Activated CD4-positive, alpha-beta T cell treated with anti-CD3 and anti-CD28 coated beads for 36 hours (primary cell): ENCODE measurements at regions not wholly inside any gene's neighbourhood (a gene's known extent, or its start where the extent isn't known, plus 50 kb on each side); places are given as distances from the start of the nearest gene placed in this dataset.
"Not testable (repeated sequence)": the region's sequence is repeated elsewhere in the genome, so short reads cannot be mapped to it uniquely, and the experiment has no call there.

ENCODE experiments used
- ATAC-seq: fragments of 200-7000 bp; cut with Tn5 transposase; one replicate; pipeline ENCODE4 v1.10.0; 2021; ENCODE audit warnings: mild to moderate bottlenecking, moderate library complexity
- CTCF ChIA-PET: fragments of 350-600 bp; sonication (Branson Sonifier 250); formaldehyde crosslinking; loops from one replicate; lab custom pipeline; 2021; ENCODE audit warnings: antibody characterized with exemption; lab: Charles Lee
- POLR2A ChIA-PET: fragments of 350-600 bp; sonication (Branson Sonifier 250); formaldehyde crosslinking; loops from one replicate; lab custom pipeline; 2021; ENCODE audit warnings: antibody characterized with exemption, inconsistent platforms; lab: Charles Lee
- DNase-seq: peaks from one replicate; pipeline ENCODE4 v3.0.0-alpha.2; 2020
- H3K27ac Mint-ChIP-seq: one replicate; pipeline ENCODE4 v1.8.0; 2021; ENCODE audit warnings: mixed read lengths
- H3K27me3 Mint-ChIP-seq: one replicate; pipeline ENCODE4 v1.8.0; 2021; ENCODE audit warnings: mixed read lengths
- H3K36me3 Mint-ChIP-seq: one replicate; pipeline ENCODE4 v1.8.0; 2021; ENCODE audit warnings: low read depth, mixed read lengths
- H3K4me1 Mint-ChIP-seq: one replicate; pipeline ENCODE4 v1.8.0; 2021; ENCODE audit warnings: mixed read lengths
- H3K4me3 Mint-ChIP-seq: one replicate; pipeline ENCODE4 v1.8.0; 2021; ENCODE audit warnings: mild to moderate bottlenecking, moderate library complexity, mixed read lengths
- H3K9me3 Mint-ChIP-seq: one replicate; pipeline ENCODE4 v1.8.0; 2021; ENCODE audit warnings: low read depth, mixed read lengths
- intact Hi-C, 2 experiments: fragments of 100-400 bp; cut with DNase I in 1 of 2; cut with micrococcal nuclease in 1 of 2; formaldehyde crosslinking; loops; one replicate each; pipeline versions ENCODE4 v1.14.2 to v1.15.1; 2022 to 2024; cut with DNase I, micrococcal nuclease

GRCh38 chr10:121132273-121132672 is 281.1 kb downstream of the WDR11 start:
- no peak overlapping the region for H3K27ac Mint-ChIP-seq
- H3K4me3 Mint-ChIP-seq = no peak overlapping the region
- no peak for DNase-seq
- H3K36me3 Mint-ChIP-seq = no peaks in the 10 kb centered on the region
- no peaks in the 10 kb centered on the region for H3K4me1 Mint-ChIP-seq
- no peaks in the 10 kb centered on the region for H3K9me3 Mint-ChIP-seq
- H3K27me3 Mint-ChIP-seq = peaks cover 3% of the 10 kb centered on the region
- CTCF ChIA-PET = interaction anchor here (1.4 kb wide), 1 partner anchor 17 kb away, joined by 3 read pairs; no protein-coding TSS in a partner anchor
- no peak for ATAC-seq
- intact Hi-C loops = no loop called here
- POLR2A ChIA-PET = no interaction called here

GRCh38 chr10:121133901-121134300 is 282.7 kb downstream of the WDR11 start:
- Mint-ChIP-seq H3K9me3 (no peaks in the 10 kb centered on the region), H3K36me3 (no peaks in the 10 kb centered on the region), H3K4me1 (no peaks in the 10 kb centered on the region), H3K27ac (no peak overlapping the region), H3K4me3 (no peak overlapping the region), H3K27me3 (peaks cover 3% of the 10 kb centered on the region)
- ATAC-seq (no peak), DNase-seq (no peak)
- CTCF ChIA-PET = no interaction called here
- intact Hi-C loops = no loop called here
- POLR2A ChIA-PET = no interaction called here

- POLR2A ChIA-PET = no interaction called here
- intact Hi-C loops = no loop called here
- ATAC-seq (no peak), DNase-seq (no peak)
- CTCF ChIA-PET = no interaction called here
- no peak overlapping the region for H3K4me3 Mint-ChIP-seq
- no peak overlapping the region for H3K27ac Mint-ChIP-seq
- no peaks in the 10 kb centered on the region for H3K27me3 Mint-ChIP-seq
- H3K4me1 Mint-ChIP-seq = no peaks in the 10 kb centered on the region
- H3K36me3 Mint-ChIP-seq = no peaks in the 10 kb centered on the region
- no peaks in the 10 kb centered on the region for H3K9me3 Mint-ChIP-seq
Measured at GRCh38 chr10:121134711-121135110, 283.5 kb downstream of the WDR11 start.

GRCh38 chr10:121135512-121135911 is 284.4 kb downstream of the WDR11 start:
- ATAC-seq = no peak
- DNase-seq = no peak
- intact Hi-C loops = no loop called here
- ChIA-PET CTCF (no interaction called here), POLR2A (no interaction called here)
- Mint-ChIP-seq H3K4me1 (no peaks in the 10 kb centered on the region), H3K27me3 (no peaks in the 10 kb centered on the region), H3K27ac (no peak overlapping the region), H3K9me3 (no peaks in the 10 kb centered on the region), H3K36me3 (no peaks in the 10 kb centered on the region), H3K4me3 (no peak overlapping the region)

GRCh38 chr10:121137533-121137932 is 286.4 kb downstream of the WDR11 start:
- no peaks in the 10 kb centered on the region for H3K36me3 Mint-ChIP-seq
- ATAC-seq = no peak
- DNase-seq = no peak
- POLR2A ChIA-PET = no interaction called here
- H3K4me1 Mint-ChIP-seq = no peaks in the 10 kb centered on the region
- intact Hi-C loops = no loop called here
- no peak overlapping the region for H3K27ac Mint-ChIP-seq
- H3K4me3 Mint-ChIP-seq = no peak overlapping the region
- no peaks in the 10 kb centered on the region for H3K27me3 Mint-ChIP-seq
- H3K9me3 Mint-ChIP-seq = peaks cover 3% of the 10 kb centered on the region
- CTCF ChIA-PET = no interaction called here

GRCh38 chr10:121138112-121138860 is 287.1 kb downstream of the WDR11 start:
- intact Hi-C loops = no loop called here
- Mint-ChIP-seq H3K4me3 (no peak overlapping the region), H3K36me3 (no peaks in the 10 kb centered on the region), H3K4me1 (no peaks in the 10 kb centered on the region), H3K9me3 (peaks cover 6% of the 10 kb centered on the region), H3K27ac (no peak overlapping the region), H3K27me3 (no peaks in the 10 kb centered on the region)
- ATAC-seq = no peak
- POLR2A ChIA-PET = interaction anchor here (0.5 kb wide), 1 partner anchor 312 kb away, joined by 3 read pairs; no protein-coding TSS in a partner anchor
- DNase-seq = no peak
- CTCF ChIA-PET = no interaction called here

- no peaks in the 10 kb centered on the region for H3K36me3 Mint-ChIP-seq
- ChIA-PET POLR2A (no interaction called here), CTCF (no interaction called here)
- no peak overlapping the region for H3K27ac Mint-ChIP-seq
- no peak for ATAC-seq
- intact Hi-C loops = no loop called here
- H3K4me3 Mint-ChIP-seq = no peak overlapping the region
- no peaks in the 10 kb centered on the region for H3K27me3 Mint-ChIP-seq
- H3K4me1 Mint-ChIP-seq = no peaks in the 10 kb centered on the region
- DNase-seq = no peak
- H3K9me3 Mint-ChIP-seq = peaks cover 6% of the 10 kb centered on the region
Measured at GRCh38 chr10:121138918-121139317, 287.8 kb downstream of the WDR11 start.

GRCh38 chr10:121145802-121146395 is 294.7 kb downstream of the WDR11 start:
- ATAC-seq, H3K27ac Mint-ChIP-seq, H3K27me3 Mint-ChIP-seq, intact Hi-C loops, H3K4me3 Mint-ChIP-seq, DNase-seq, H3K36me3 Mint-ChIP-seq, POLR2A ChIA-PET, CTCF ChIA-PET, H3K4me1 Mint-ChIP-seq: not testable (repeated sequence)
- H3K9me3 Mint-ChIP-seq = peaks cover 19% of the 10 kb centered on the region

- Mint-ChIP-seq H3K27ac (no peak overlapping the region), H3K27me3 (peaks cover 7% of the 10 kb centered on the region), H3K4me3 (no peak overlapping the region), H3K9me3 (peaks cover 13% of the 10 kb centered on the region), H3K36me3 (no peaks in the 10 kb centered on the region), H3K4me1 (no peaks in the 10 kb centered on the region)
- DNase-seq = no peak
- ChIA-PET CTCF (no interaction called here), POLR2A (no interaction called here)
- no peak for ATAC-seq
- intact Hi-C loops = no loop called here
Measured at GRCh38 chr10:121148921-121149320, 297.8 kb downstream of the WDR11 start.

GRCh38 chr10:121152033-121152432 is 300.9 kb downstream of the WDR11 start:
- H3K9me3 Mint-ChIP-seq = peaks cover 2% of the 10 kb centered on the region
- no peak overlapping the region for H3K4me3 Mint-ChIP-seq
- no peak for ATAC-seq
- no peak for DNase-seq
- no peaks in the 10 kb centered on the region for H3K4me1 Mint-ChIP-seq
- H3K27me3 Mint-ChIP-seq = peaks cover 7% of the 10 kb centered on the region
- H3K27ac Mint-ChIP-seq = no peak overlapping the region
- ChIA-PET POLR2A (no interaction called here), CTCF (no interaction called here)
- intact Hi-C loops = no loop called here
- H3K36me3 Mint-ChIP-seq = no peaks in the 10 kb centered on the region

GRCh38 chr10:121152935-121153334 is 301.8 kb downstream of the WDR11 start:
- H3K4me1 Mint-ChIP-seq = no peaks in the 10 kb centered on the region
- H3K9me3 Mint-ChIP-seq = peaks cover 6% of the 10 kb centered on the region
- POLR2A ChIA-PET = no interaction called here
- no peak for DNase-seq
- H3K27ac Mint-ChIP-seq = no peak overlapping the region
- H3K27me3 Mint-ChIP-seq = peaks cover 7% of the 10 kb centered on the region
- no peaks in the 10 kb centered on the region for H3K36me3 Mint-ChIP-seq
- H3K4me3 Mint-ChIP-seq = no peak overlapping the region
- intact Hi-C loops = no loop called here
- no peak for ATAC-seq
- CTCF ChIA-PET = no interaction called here

- Mint-ChIP-seq H3K4me3 (no peak overlapping the region), H3K27me3 (peaks cover 9% of the 10 kb centered on the region), H3K36me3 (no peaks in the 10 kb centered on the region), H3K27ac (no peak overlapping the region), H3K9me3 (peaks cover 6% of the 10 kb centered on the region), H3K4me1 (peaks cover 1% of the 10 kb centered on the region)
- ATAC-seq (no peak), DNase-seq (no peak)
- ChIA-PET POLR2A (no interaction called here), CTCF (no interaction called here)
- intact Hi-C loops = no loop called here
Measured at GRCh38 chr10:121154310-121154709, 303.1 kb downstream of the WDR11 start.
